BJ (cell line): ENCODE measurements at regions not wholly inside any gene's neighbourhood (a gene's known extent, or its start where the extent isn't known, plus 50 kb on each side); places are given as distances from the start of the nearest gene placed in this dataset.

Source experiments
- CTCF ChIA-PET: fragments of 350-600 bp; formaldehyde crosslinking; extraction: SDS; loops from one replicate; lab custom pipeline; 2021; ENCODE audit warnings: antibody characterized with exemption, inconsistent platforms; lab: Yijun Ruan, JAX
- POLR2A ChIA-PET: fragments of 300-600 bp; sonication (Branson Sonifier 250); formaldehyde crosslinking; extraction: SDS; loops from one replicate; lab custom pipeline; 2021; ENCODE audit warnings: antibody characterized with exemption; lab: Charles Lee
- DNase-seq: peaks from one replicate; pipeline ENCODE4 v3.0.0-alpha.2; 2011; ENCODE audit warnings: low read depth
- H3K27me3 ChIP-seq: 2 replicates; pipeline ENCODE4 v1.6.0; 2011; ENCODE audit warnings: low read length; ENCODE audit not compliant: control insufficient read depth, insufficient read depth
- H3K36me3 ChIP-seq: 2 replicates; pipeline ENCODE4 v1.5.1; 2011; ENCODE audit warnings: low read length; ENCODE audit not compliant: control insufficient read depth, insufficient read depth
- H3K4me3 ChIP-seq: 2 replicates; pipeline ENCODE4 v1.5.1; 2011; ENCODE audit warnings: low read depth, mild to moderate bottlenecking, control low read depth, low read length
- TF ChIP-seq, protein P1 (sequence below): IDR thresholded peaks from 2 replicates; pipeline ENCODE4 v1.5.1; 2011; ENCODE audit warnings: low read depth, mild to moderate bottlenecking, control low read depth, inconsistent platforms, low read length, moderate library complexity; ENCODE audit not compliant: insufficient read depth

DNA sequence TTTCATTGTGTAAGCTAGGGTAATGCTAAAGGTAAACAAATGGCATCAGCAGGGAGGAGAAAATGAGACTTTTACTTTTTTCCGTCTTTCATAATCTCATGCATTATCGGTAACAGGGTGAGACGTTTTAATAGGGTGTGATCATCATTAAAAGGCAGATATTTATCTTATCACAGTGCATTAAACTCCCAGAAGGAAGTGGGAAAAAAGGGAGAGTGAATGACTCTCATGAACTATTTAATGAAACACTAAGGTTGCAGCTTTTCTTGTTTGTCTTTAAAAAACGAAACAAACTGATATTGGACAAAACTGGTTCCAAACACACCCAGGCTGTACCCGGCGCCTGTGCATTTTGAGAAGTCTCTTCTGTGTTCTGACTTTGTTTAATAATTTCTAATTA is 1936.8 kb upstream of the PIK3C3 start:
- Histone ChIP-seq H3K4me3 (no peak overlapping the region), H3K27me3 (no peaks in the 10 kb centered on the region; the same call in 1 of the 2 replicates), H3K36me3 (no peaks in the 10 kb centered on the region)
- DNase-seq, result no peak
- TF ChIP-seq, protein P1, sequence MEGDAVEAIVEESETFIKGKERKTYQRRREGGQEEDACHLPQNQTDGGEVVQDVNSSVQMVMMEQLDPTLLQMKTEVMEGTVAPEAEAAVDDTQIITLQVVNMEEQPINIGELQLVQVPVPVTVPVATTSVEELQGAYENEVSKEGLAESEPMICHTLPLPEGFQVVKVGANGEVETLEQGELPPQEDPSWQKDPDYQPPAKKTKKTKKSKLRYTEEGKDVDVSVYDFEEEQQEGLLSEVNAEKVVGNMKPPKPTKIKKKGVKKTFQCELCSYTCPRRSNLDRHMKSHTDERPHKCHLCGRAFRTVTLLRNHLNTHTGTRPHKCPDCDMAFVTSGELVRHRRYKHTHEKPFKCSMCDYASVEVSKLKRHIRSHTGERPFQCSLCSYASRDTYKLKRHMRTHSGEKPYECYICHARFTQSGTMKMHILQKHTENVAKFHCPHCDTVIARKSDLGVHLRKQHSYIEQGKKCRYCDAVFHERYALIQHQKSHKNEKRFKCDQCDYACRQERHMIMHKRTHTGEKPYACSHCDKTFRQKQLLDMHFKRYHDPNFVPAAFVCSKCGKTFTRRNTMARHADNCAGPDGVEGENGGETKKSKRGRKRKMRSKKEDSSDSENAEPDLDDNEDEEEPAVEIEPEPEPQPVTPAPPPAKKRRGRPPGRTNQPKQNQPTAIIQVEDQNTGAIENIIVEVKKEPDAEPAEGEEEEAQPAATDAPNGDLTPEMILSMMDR, result no peak
- ChIA-PET POLR2A (no interaction called here), CTCF (interaction anchor here (1.3 kb wide), 1 partner anchor 12 kb away, joined by 3 read pairs; no protein-coding TSS in a partner anchor)

GRCh38 chr18:40017021-40017420 is 1938.0 kb upstream of the PIK3C3 start:
- Histone ChIP-seq H3K4me3 (no peak overlapping the region), H3K27me3 (no peaks in the 10 kb centered on the region; the same call in 1 of the 2 replicates), H3K36me3 (no peaks in the 10 kb centered on the region)
- ChIA-PET POLR2A (no interaction called here), CTCF (no interaction called here)
- DNase-seq, result no peak
- TF ChIP-seq, protein P1, result no peak

GRCh38 chr18:40016405-40016804 is 1938.6 kb upstream of the PIK3C3 start:
- ChIA-PET CTCF (interaction anchor here (0.6 kb wide), 2 partner anchors 13 to 45 kb away, joined by 3 to 4 read pairs; no protein-coding TSS in a partner anchor), POLR2A (no interaction called here)
- TF ChIP-seq, protein P1, result no peak
- DNase-seq, result no peak
- H3K27me3 ChIP-seq, result no peaks in the 10 kb centered on the region
- H3K36me3 ChIP-seq, result no peaks in the 10 kb centered on the region
- no peak overlapping the region for H3K4me3 ChIP-seq

DNA sequence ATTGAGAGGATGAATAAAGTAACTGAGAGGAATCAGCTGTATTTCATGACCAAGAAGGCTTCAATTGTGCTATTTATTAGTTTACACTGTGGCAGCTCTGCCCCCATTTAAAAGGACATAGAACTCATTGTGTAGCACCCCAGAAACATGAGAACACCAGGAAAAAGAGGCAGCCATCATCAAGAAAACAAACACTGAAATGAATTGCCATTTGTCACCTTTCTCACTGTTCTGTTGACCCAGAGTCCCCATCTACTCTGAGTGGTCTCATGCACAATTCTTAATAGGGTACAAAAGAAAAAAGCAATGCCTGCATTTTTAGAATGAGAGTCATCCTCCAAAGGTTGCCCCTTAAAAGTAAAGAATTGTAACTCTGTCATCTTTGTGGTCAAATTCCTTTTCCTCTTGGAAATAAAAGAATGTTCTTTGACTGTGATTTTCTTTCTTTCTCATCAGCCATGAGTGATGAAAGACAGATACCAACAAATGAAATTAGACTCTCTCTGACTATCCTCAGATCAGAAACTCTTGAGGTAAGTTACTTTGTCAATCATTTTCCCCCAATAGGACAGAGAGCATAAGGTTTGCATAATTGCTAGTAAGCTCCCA is 1941.9 kb upstream of the PIK3C3 start:
- POLR2A ChIA-PET, result no interaction called here
- H3K27me3 ChIP-seq, result no peaks in the 10 kb centered on the region
- no peak overlapping the region for H3K4me3 ChIP-seq
- CTCF ChIA-PET, result no interaction called here
- DNase-seq, result no peak
- TF ChIP-seq, protein P1, result no peak
- H3K36me3 ChIP-seq, result no peaks in the 10 kb centered on the region

GRCh38 chr18:40011201-40011600 is 1943.8 kb upstream of the PIK3C3 start:
- no peak for DNase-seq
- TF ChIP-seq, protein P1, result no peak
- ChIA-PET CTCF (no interaction called here), POLR2A (no interaction called here)
- no peak overlapping the region for H3K4me3 ChIP-seq
- H3K27me3 ChIP-seq, result no peaks in the 10 kb centered on the region
- no peaks in the 10 kb centered on the region for H3K36me3 ChIP-seq
